ENCODE measurements at regions not wholly inside any gene's neighbourhood (a gene's known extent, or its start where the extent isn't known, plus 50 kb on each side); places are given as distances from the start of the nearest gene placed in this dataset.

GRCh38 chr12:34400986-34401658, 378.8 kb downstream of the ALG10 start:
- Histone ChIP-seq H3K9me3 (ENCODE audit: control insufficient read depth in 1 of 2, low read length in 2 of 2) (peaks cover 6 to 86% of the 10 kb centered on the region in 2 donors), H3K36me3 (ENCODE audit: control insufficient read depth in 1 of 2, insufficient read depth in 2 of 2, low read length in 2 of 2) (no peaks in the 10 kb centered on the region), H3K4me3 (ENCODE audit: low read depth in 1 of 2, low read length in 2 of 2) (peak overlapping the region in 1 of 2 donors; percentile 1), H3K27ac (ENCODE audit: low read length) (no peak overlapping the region), H3K4me1 (ENCODE audit: control insufficient read depth in 1 of 2, insufficient read depth in 2 of 2, low read length in 2 of 2) (no peaks in the 10 kb centered on the region), H3K27me3 (ENCODE audit: low read depth, low read length) (no peaks in the 10 kb centered on the region)

- H3K9me3 ChIP-seq (ENCODE audit: control insufficient read depth in 1 of 2, low read length in 2 of 2): peaks cover 6 to 86% of the 10 kb centered on the region in 2 donors
- peak overlapping the region in 1 of 2 donors; percentile 37 for H3K4me3 ChIP-seq (ENCODE audit: low read depth in 1 of 2, low read length in 2 of 2)
- H3K27me3 ChIP-seq (ENCODE audit: low read depth, low read length): no peaks in the 10 kb centered on the region
Measured at GRCh38 chr12:34401659-34402227, 379.4 kb downstream of the ALG10 start.

DNA sequence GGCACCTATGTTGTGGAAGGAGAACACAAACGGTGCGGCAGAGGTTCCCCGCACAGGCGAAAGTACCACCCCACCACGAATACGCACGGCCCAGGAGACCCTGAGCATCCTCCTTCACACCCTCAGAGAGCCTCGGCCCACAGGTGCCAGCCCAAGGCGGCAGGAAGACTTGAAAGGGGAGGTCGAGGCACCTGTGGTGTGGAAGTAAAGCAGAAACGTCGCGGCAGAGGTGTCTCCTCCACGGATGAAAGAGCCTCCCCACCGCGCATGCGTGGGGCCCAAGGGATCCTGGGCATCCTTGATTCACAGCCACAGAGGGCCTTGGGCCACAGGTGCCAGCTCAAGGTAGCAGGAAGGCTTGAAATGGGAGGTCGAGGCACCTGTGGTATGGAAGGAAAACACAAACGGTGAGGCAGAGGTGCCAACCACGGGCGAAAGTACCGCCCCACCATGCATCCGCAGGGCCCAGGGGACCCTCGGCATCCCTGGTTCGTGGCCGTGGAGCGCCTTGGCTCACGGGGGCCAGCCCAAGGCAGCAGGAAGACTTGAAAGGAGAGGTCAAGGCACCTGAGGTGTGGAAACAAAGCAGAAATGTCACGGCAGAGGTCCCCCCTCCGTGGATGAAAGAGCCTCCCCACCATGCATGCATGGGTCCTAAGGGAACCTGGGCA, 380.1 kb downstream of the ALG10 start:
- Histone ChIP-seq H3K27me3 (ENCODE audit: low read depth, low read length) (no peaks in the 10 kb centered on the region), H3K4me1 (ENCODE audit: control insufficient read depth in 1 of 2, insufficient read depth in 2 of 2, low read length in 2 of 2) (no peaks in the 10 kb centered on the region), H3K4me3 (ENCODE audit: low read depth in 1 of 2, low read length in 2 of 2) (peak overlapping the region in 1 of 2 donors; percentile 37), H3K27ac (ENCODE audit: low read length) (no peak overlapping the region), H3K36me3 (ENCODE audit: control insufficient read depth in 1 of 2, insufficient read depth in 2 of 2, low read length in 2 of 2) (no peaks in the 10 kb centered on the region), H3K9me3 (ENCODE audit: control insufficient read depth in 1 of 2, low read length in 2 of 2) (peaks cover 6 to 88% of the 10 kb centered on the region in 2 donors)

More at GRCh38 chr12:34401659-34402227, 379.4 kb downstream of the ALG10 start:
- Histone ChIP-seq H3K4me1 (ENCODE audit: control insufficient read depth in 1 of 2, insufficient read depth in 2 of 2, low read length in 2 of 2) (no peaks in the 10 kb centered on the region), H3K36me3 (ENCODE audit: control insufficient read depth in 1 of 2, insufficient read depth in 2 of 2, low read length in 2 of 2) (no peaks in the 10 kb centered on the region), H3K27ac (ENCODE audit: low read length) (no peak overlapping the region)

- Histone ChIP-seq H3K27ac (ENCODE audit: low read length) (no peak overlapping the region), H3K4me3 (ENCODE audit: low read depth in 1 of 2, low read length in 2 of 2) (peak overlapping the region in 1 of 2 donors; percentile 19), H3K4me1 (ENCODE audit: control insufficient read depth in 1 of 2, insufficient read depth in 2 of 2, low read length in 2 of 2) (no peaks in the 10 kb centered on the region), H3K36me3 (ENCODE audit: control insufficient read depth in 1 of 2, insufficient read depth in 2 of 2, low read length in 2 of 2) (no peaks in the 10 kb centered on the region), H3K27me3 (ENCODE audit: low read depth, low read length) (no peaks in the 10 kb centered on the region), H3K9me3 (ENCODE audit: control insufficient read depth in 1 of 2, low read length in 2 of 2) (peaks cover 6 to 91% of the 10 kb centered on the region in 2 donors)
Measured at GRCh38 chr12:34402899-34403705, 380.8 kb downstream of the ALG10 start.

DNA sequence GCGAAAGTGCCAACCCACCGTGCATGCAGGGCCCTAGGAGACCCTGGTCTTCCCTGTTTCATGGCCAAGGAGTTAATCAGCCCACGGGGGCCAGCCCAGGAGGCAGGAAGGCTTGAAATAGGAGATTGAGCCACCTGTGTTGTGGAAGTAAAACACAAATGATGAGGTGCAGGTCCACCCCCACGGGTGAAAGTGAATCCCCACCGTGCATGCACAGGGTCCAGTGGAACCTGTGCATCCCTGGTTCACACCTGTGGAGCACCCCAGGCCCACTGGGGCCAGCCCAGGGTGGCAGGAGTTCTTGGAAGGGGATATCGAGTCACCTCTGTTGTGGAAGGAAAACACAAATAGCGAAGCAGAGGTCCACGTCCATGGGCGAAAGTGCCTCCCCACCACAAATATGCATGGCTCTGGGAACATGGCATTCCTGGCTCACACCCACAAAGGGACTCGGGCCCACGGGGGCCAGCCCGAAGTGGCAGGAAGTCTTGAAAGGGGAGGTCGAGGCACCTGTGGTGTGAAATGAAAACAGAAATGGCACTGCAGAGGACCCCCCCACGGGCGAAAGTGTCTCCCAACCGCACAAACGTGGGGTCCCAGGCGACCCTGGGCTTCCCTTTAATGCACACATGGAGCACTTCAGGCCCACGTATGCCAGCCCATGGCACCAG, 381.5 kb downstream of the ALG10 start:
- Histone ChIP-seq H3K36me3 (ENCODE audit: control insufficient read depth in 1 of 2, insufficient read depth in 2 of 2, low read length in 2 of 2) (no peaks in the 10 kb centered on the region), H3K27me3 (ENCODE audit: low read depth, low read length) (no peaks in the 10 kb centered on the region), H3K27ac (ENCODE audit: low read length) (no peak overlapping the region), H3K9me3 (ENCODE audit: control insufficient read depth in 1 of 2, low read length in 2 of 2) (peaks cover 6 to 90% of the 10 kb centered on the region in 2 donors), H3K4me1 (ENCODE audit: control insufficient read depth in 1 of 2, insufficient read depth in 2 of 2, low read length in 2 of 2) (no peaks in the 10 kb centered on the region), H3K4me3 (ENCODE audit: low read depth in 1 of 2, low read length in 2 of 2) (peak overlapping the region in 1 of 2 donors; percentile 19)

DNA sequence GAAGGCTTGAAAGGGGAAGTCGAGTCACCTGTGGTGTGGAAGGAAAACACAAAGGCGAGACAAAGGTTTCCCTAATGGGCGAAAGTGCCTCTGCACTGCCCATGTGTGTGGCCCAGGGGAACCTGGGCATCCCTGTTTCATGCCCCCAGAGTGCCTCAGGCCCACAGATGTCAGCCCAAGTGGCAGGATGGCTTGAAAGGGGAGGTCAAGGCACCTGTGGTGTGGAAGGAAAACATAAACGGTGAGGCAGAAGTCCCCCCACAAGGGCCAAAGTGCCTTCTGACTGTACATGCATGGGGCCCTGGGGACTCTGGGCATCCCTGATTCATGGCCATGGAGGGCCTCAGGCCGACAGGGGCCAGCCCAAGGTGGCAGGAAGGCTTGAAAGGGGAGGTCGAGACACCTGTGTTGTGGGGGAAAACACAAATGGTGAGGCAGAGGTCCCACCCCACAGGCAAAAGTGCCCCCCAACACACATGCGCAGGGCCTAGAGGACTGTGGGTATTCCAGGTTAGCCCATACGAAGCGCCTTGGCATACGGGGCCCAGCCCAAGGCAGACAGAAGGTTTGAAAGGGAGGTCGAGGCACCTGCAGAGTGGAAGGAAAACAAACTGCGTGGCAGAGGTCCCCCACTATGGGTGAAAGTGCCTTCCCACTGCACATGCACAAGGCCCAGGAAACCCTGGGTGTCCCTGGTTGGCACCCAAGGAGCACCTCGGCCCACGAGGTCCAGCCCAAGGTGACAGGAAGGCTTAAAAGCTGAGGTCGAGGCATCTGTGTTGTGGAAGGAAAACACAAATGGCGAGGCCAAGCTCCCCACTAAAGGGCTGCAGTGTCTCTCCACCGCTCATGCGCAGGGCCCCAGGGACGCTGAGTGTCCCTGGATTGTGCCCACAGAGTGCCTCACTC, 382.3 kb downstream of the ALG10 start:
- peak overlapping the region in 1 of 2 donors; percentile 19 for H3K4me3 ChIP-seq (ENCODE audit: low read depth in 1 of 2, low read length in 2 of 2)
- peaks cover 6 to 82% of the 10 kb centered on the region in 2 donors for H3K9me3 ChIP-seq (ENCODE audit: control insufficient read depth in 1 of 2, low read length in 2 of 2)

DNA sequence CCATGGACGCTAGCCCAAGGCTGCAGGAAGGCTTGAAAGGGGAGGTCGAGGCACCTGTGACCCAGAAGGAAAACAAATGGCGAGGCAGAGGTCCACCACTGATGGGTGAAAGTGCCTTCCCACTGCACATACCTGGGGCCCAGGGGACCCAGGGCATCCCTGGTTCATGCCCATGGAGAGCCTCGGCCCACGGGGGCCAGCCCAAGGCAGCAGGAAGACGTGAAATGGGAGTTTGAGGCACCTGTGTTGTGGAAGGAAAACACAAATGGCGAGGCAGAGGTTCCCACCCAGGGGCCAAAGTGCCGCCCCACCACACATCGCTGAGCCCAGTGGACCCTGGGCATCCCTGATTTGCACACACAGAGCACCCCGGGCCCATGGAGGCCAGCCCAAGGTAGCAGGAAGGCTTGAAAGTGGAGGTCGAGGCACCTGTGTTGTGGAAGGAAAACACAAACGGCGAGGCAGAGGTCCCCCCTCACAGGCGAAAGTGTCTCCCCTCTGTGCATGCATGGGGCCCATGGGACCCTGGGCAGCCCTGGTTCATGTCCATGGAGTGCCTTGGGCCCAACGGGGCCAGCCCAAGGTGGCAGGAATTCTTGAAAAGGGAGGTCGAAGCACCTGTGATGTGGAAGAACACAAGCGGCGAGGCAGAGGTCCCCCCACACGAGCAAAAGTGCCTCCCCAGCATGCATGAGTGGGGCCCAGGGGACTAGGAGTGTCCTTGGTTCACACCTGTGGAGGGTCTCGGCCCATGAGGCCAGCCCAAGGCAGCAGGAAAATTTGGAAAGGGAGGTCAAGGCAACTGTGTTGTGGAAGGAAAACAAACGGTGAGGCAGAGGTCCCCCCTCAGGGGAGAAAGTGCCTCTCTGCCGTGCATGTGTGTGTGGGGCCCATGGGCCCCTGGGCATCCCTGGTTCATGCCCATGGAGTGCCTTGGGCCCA, 383.3 kb downstream of the ALG10 start:
- Histone ChIP-seq H3K36me3 (ENCODE audit: control insufficient read depth in 1 of 2, insufficient read depth in 2 of 2, low read length in 2 of 2) (no peaks in the 10 kb centered on the region), H3K9me3 (ENCODE audit: control insufficient read depth in 1 of 2, low read length in 2 of 2) (peaks cover 6 to 77% of the 10 kb centered on the region in 2 donors), H3K27ac (ENCODE audit: low read length) (no peak overlapping the region), H3K27me3 (ENCODE audit: low read depth, low read length) (no peaks in the 10 kb centered on the region), H3K4me1 (ENCODE audit: control insufficient read depth in 1 of 2, insufficient read depth in 2 of 2, low read length in 2 of 2) (no peaks in the 10 kb centered on the region), H3K4me3 (ENCODE audit: low read depth in 1 of 2, low read length in 2 of 2) (peak overlapping the region in 1 of 2 donors; percentile 19)

More for the DNA sequence above, 382.3 kb downstream of the ALG10 start:
- no peaks in the 10 kb centered on the region for H3K4me1 ChIP-seq (ENCODE audit: control insufficient read depth in 1 of 2, insufficient read depth in 2 of 2, low read length in 2 of 2)
- H3K36me3 ChIP-seq (ENCODE audit: control insufficient read depth in 1 of 2, insufficient read depth in 2 of 2, low read length in 2 of 2): no peaks in the 10 kb centered on the region
- H3K27me3 ChIP-seq (ENCODE audit: low read depth, low read length): no peaks in the 10 kb centered on the region
- no peak overlapping the region for H3K27ac ChIP-seq (ENCODE audit: low read length)

- Histone ChIP-seq H3K27ac (ENCODE audit: low read length) (no peak overlapping the region), H3K9me3 (ENCODE audit: control insufficient read depth in 1 of 2, low read length in 2 of 2) (peaks cover 6 to 76% of the 10 kb centered on the region in 2 donors), H3K36me3 (ENCODE audit: control insufficient read depth in 1 of 2, insufficient read depth in 2 of 2, low read length in 2 of 2) (no peaks in the 10 kb centered on the region), H3K4me3 (ENCODE audit: low read depth in 1 of 2, low read length in 2 of 2) (peak overlapping the region in 1 of 2 donors; percentile 39), H3K27me3 (ENCODE audit: low read depth, low read length) (no peaks in the 10 kb centered on the region), H3K4me1 (ENCODE audit: control insufficient read depth in 1 of 2, insufficient read depth in 2 of 2, low read length in 2 of 2) (no peaks in the 10 kb centered on the region)
Measured at GRCh38 chr12:34406228-34406995, 384.1 kb downstream of the ALG10 start.

GRCh38 chr12:34406996-34407300, 384.7 kb downstream of the ALG10 start:
- Histone ChIP-seq H3K27me3 (ENCODE audit: low read depth, low read length) (no peaks in the 10 kb centered on the region), H3K4me1 (ENCODE audit: control insufficient read depth in 1 of 2, insufficient read depth in 2 of 2, low read length in 2 of 2) (no peaks in the 10 kb centered on the region), H3K36me3 (ENCODE audit: control insufficient read depth in 1 of 2, insufficient read depth in 2 of 2, low read length in 2 of 2) (no peaks in the 10 kb centered on the region)

More at GRCh38 chr12:34406996-34407300, 384.7 kb downstream of the ALG10 start:
- Histone ChIP-seq H3K27ac (ENCODE audit: low read length) (no peak overlapping the region), H3K9me3 (ENCODE audit: control insufficient read depth in 1 of 2, low read length in 2 of 2) (peaks cover 6 to 70% of the 10 kb centered on the region in 2 donors), H3K4me3 (ENCODE audit: low read depth in 1 of 2, low read length in 2 of 2) (peak overlapping the region in 1 of 2 donors; percentile 39)

Measured in muscle layer of duodenum (tissue), 2 donors.